PC-3 (cell line): ENCODE measurements at regions not wholly inside any gene's neighbourhood (a gene's known extent, or its start where the extent isn't known, plus 50 kb on each side); places are given as distances from the start of the nearest gene placed in this dataset.
"Not testable (repeated sequence)": the region's sequence is repeated elsewhere in the genome, so short reads cannot be mapped to it uniquely, and the experiment has no call there.

Experiments used
- ATAC-seq: fragments of 200-7000 bp; cut with Tn5 transposase; 2 replicates; pipeline ENCODE4 v1.9.1; 2020; ENCODE audit warnings: mild to moderate bottlenecking, moderate library complexity
- BruUV-seq: library from RNA; stranded (reverse); fragments of 400-500 nt; replicated peaks from 2 replicates; lab custom pipeline; 2021; lab: Mats Ljungman, UMichigan
- CTCF ChIA-PET: fragments of 300-600 bp; sonication (Branson Sonifier 250); formaldehyde crosslinking; loops from one replicate; lab custom pipeline; 2022; ENCODE audit warnings: antibody characterized with exemption; lab: Charles Lee
- POLR2A ChIA-PET: fragments of 300-600 bp; sonication (Branson Sonifier 250); formaldehyde crosslinking; loops from one replicate; lab custom pipeline; 2022; ENCODE audit warnings: antibody characterized with exemption; ENCODE audit not compliant: unreplicated experiment; lab: Charles Lee
- DNase-seq: peaks from one replicate; pipeline ENCODE4 v3.0.0-alpha.2; 2015
- H2AFZ ChIP-seq: fragments of 300-600 bp; sonication (generic); 2 replicates; pipeline ENCODE4 v1.6.0; 2016; ENCODE audit warnings: antibody characterized with exemption, low read length
- H3F3A ChIP-seq: fragments of 300-600 bp; sonication (generic); one replicate; pipeline ENCODE4 v1.6.0; 2017; ENCODE audit warnings: antibody characterized with exemption, low read length, control low read depth, mild to moderate bottlenecking; ENCODE audit not compliant: unreplicated experiment
- H3K27ac ChIP-seq: fragments of 300-600 bp; sonication (generic); 2 replicates; pipeline ENCODE4 v1.5.1; 2016; ENCODE audit warnings: mild to moderate bottlenecking, low read length
- H3K27me3 ChIP-seq: fragments of 300-600 bp; sonication (generic); 2 replicates; pipeline ENCODE4 v1.6.1; 2016; ENCODE audit warnings: low read length, mixed read lengths
- H3K36me3 ChIP-seq: fragments of 300-600 bp; sonication (generic); 2 replicates; pipeline ENCODE4 v1.6.1; 2016; ENCODE audit warnings: low read depth, mixed run types, low read length, mixed read lengths
- H3K4me1 ChIP-seq: fragments of 300-600 bp; sonication (generic); 2 replicates; pipeline ENCODE4 v1.5.1; 2016; ENCODE audit warnings: low read length; ENCODE audit not compliant: insufficient read depth
- H3K4me2 ChIP-seq: fragments of 300-600 bp; sonication (generic); 2 replicates; pipeline ENCODE4 v1.6.0; 2016; ENCODE audit warnings: low read length
- H3K4me3 ChIP-seq: fragments of 300-600 bp; sonication (generic); 2 replicates; pipeline ENCODE4 v1.5.1; 2016; ENCODE audit warnings: mild to moderate bottlenecking, low read length, mixed read lengths
- H3K79me2 ChIP-seq: fragments of 300-600 bp; sonication (generic); 2 replicates; pipeline ENCODE4 v1.6.1; 2017; ENCODE audit warnings: low read length, mixed read lengths
- H3K9ac ChIP-seq: fragments of 300-600 bp; sonication (generic); 2 replicates; pipeline ENCODE4 v1.6.0; 2016; ENCODE audit warnings: mild to moderate bottlenecking, low read length
- H3K9me2 ChIP-seq: fragments of 300-600 bp; sonication (generic); replicated peaks from 2 replicates; pipeline ENCODE4 v1.6.1; 2016; ENCODE audit warnings: mixed run types, low read length, mixed read lengths
- H3K9me3 ChIP-seq: fragments of 300-600 bp; sonication (generic); 2 replicates; pipeline ENCODE4 v1.6.1; 2016; ENCODE audit warnings: low read length, mixed read lengths
- H4K20me1 ChIP-seq: fragments of 300-600 bp; sonication (generic); 2 replicates; pipeline ENCODE4 v1.6.1; 2016; ENCODE audit warnings: low read length, mixed read lengths
- EZH2 ChIP-seq: fragments of 300-600 bp; sonication (generic); IDR thresholded peaks from one replicate; pipeline ENCODE4 v1.6.1; 2017; ENCODE audit warnings: antibody characterized with exemption, mild to moderate bottlenecking, low read length; ENCODE audit not compliant: unreplicated experiment
- EZH2phosphoT487 ChIP-seq: fragments of 300-600 bp; sonication (generic); IDR thresholded peaks from 2 replicates; pipeline ENCODE4 v1.6.1; 2018; ENCODE audit warnings: mild to moderate bottlenecking, antibody characterized with exemption, low read length, borderline replicate concordance
- intact Hi-C: fragments of 100-400 bp; cut with micrococcal nuclease; formaldehyde crosslinking; loops from 2 replicates; pipeline ENCODE4 v1.9.0; 2023
- TF ChIP-seq, protein P1 (sequence below): fragments of 300-600 bp; sonication (generic); conservative IDR thresholded peaks from 2 replicates; pipeline ENCODE4 v1.5.1; 2017; ENCODE audit warnings: antibody characterized with exemption, low read depth, mild to moderate bottlenecking, low read length

GRCh38 chr13:62473190-62473943 lies 1057.7 kb upstream of the PCDH20 start:
- BruUV-seq, result no TSS peak
- ATAC-seq (no peak), DNase-seq (no peak)
- intact Hi-C loops, result no loop called here
- Histone ChIP-seq H3K9me2 (no peaks in the 10 kb centered on the region), H3K4me2 (no peak overlapping the region), H3K4me3 (no peak overlapping the region), H2AFZ (no peak overlapping the region), H3K27me3 (no peaks in the 10 kb centered on the region), H4K20me1 (no peaks in the 10 kb centered on the region), H3K79me2 (no peaks in the 10 kb centered on the region), H3K27ac (no peak overlapping the region), H3F3A (no peaks in the 10 kb centered on the region), H3K9me3 (no peaks in the 10 kb centered on the region), H3K4me1 (no peaks in the 10 kb centered on the region), H3K36me3 (no peaks in the 10 kb centered on the region), H3K9ac (no peak overlapping the region)
- CTCF ChIA-PET, result no interaction called here
- POLR2A ChIA-PET, result no interaction called here
- TF ChIP-seq, protein P1, sequence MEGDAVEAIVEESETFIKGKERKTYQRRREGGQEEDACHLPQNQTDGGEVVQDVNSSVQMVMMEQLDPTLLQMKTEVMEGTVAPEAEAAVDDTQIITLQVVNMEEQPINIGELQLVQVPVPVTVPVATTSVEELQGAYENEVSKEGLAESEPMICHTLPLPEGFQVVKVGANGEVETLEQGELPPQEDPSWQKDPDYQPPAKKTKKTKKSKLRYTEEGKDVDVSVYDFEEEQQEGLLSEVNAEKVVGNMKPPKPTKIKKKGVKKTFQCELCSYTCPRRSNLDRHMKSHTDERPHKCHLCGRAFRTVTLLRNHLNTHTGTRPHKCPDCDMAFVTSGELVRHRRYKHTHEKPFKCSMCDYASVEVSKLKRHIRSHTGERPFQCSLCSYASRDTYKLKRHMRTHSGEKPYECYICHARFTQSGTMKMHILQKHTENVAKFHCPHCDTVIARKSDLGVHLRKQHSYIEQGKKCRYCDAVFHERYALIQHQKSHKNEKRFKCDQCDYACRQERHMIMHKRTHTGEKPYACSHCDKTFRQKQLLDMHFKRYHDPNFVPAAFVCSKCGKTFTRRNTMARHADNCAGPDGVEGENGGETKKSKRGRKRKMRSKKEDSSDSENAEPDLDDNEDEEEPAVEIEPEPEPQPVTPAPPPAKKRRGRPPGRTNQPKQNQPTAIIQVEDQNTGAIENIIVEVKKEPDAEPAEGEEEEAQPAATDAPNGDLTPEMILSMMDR, result no peak
- TF ChIP-seq EZH2phosphoT487 (no peak), EZH2 (no peak)

DNA sequence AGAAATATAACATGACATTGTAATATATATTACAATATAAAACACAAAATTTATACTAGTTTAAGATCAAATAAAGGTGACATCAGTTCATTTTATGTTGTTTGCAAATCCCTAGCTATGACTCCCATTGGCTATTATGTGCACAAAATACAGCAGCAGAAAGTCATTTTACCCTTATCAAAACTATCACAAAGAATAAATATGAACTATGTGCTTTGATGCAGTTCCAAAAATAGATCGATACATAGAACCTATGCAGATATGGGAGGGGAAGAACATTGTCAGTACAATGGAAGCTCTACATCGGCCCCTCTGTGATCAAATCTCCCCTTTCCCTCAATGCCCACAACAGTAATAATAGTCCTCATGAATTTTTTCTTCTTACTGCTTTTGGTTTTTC lies 1038.1 kb upstream of the PCDH20 start:
- Histone ChIP-seq H3K36me3 (no peaks in the 10 kb centered on the region), H3K27me3 (no peaks in the 10 kb centered on the region), H3F3A (no peaks in the 10 kb centered on the region), H3K9me3 (no peaks in the 10 kb centered on the region), H3K79me2 (no peaks in the 10 kb centered on the region), H3K9me2 (no peaks in the 10 kb centered on the region), H4K20me1 (no peaks in the 10 kb centered on the region), H3K4me1 (no peaks in the 10 kb centered on the region), H2AFZ (no peak overlapping the region), H3K4me2 (no peak overlapping the region), H3K27ac (no peak overlapping the region), H3K4me3 (no peak overlapping the region), H3K9ac (no peak overlapping the region)
- intact Hi-C loops, result no loop called here
- DNase-seq, result no peak
- POLR2A ChIA-PET, result no interaction called here
- no TSS peak for BruUV-seq
- ATAC-seq, result no peak
- CTCF ChIA-PET, result no interaction called here
- no peak for TF ChIP-seq EZH2
- no peak for TF ChIP-seq EZH2phosphoT487
- TF ChIP-seq, protein P1, result no peak

DNA sequence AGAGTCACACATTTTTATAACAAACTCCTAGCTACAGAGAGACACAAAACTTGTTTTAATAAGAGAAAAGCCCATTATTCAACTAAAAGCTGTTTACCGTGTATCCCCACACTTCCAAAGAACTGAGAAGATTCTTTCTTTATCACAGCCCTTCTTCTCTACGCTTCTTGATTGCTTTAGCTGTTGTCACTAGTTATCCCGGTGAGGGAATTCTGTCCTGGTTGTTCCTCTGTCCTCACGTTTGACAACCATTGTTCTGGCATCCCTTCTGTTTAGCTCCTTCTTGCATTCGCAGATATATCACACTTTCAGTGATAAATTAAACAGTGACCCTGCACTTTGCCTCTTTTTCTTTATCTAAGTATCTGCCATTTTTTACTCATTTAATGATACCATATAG lies 1035.1 kb upstream of the PCDH20 start:
- H3K9ac ChIP-seq, result no peak overlapping the region
- H3K79me2 ChIP-seq, result no peaks in the 10 kb centered on the region
- ATAC-seq (no peak), DNase-seq (no peak)
- no peaks in the 10 kb centered on the region for H3K9me3 ChIP-seq
- no TSS peak for BruUV-seq
- ChIA-PET POLR2A (no interaction called here), CTCF (no interaction called here)
- intact Hi-C loops, result no loop called here
- no peaks in the 10 kb centered on the region for H4K20me1 ChIP-seq
- H3K27ac ChIP-seq, result no peak overlapping the region
- no peak overlapping the region for H2AFZ ChIP-seq
- H3K9me2 ChIP-seq, result no peaks in the 10 kb centered on the region
- TF ChIP-seq EZH2phosphoT487 (no peak), EZH2 (no peak)
- TF ChIP-seq, protein P1, result no peak
- H3K27me3 ChIP-seq, result no peaks in the 10 kb centered on the region
- no peaks in the 10 kb centered on the region for H3K4me1 ChIP-seq
- H3K36me3 ChIP-seq, result no peaks in the 10 kb centered on the region
- no peak overlapping the region for H3K4me3 ChIP-seq
- H3K4me2 ChIP-seq, result no peak overlapping the region
- no peaks in the 10 kb centered on the region for H3F3A ChIP-seq

DNA sequence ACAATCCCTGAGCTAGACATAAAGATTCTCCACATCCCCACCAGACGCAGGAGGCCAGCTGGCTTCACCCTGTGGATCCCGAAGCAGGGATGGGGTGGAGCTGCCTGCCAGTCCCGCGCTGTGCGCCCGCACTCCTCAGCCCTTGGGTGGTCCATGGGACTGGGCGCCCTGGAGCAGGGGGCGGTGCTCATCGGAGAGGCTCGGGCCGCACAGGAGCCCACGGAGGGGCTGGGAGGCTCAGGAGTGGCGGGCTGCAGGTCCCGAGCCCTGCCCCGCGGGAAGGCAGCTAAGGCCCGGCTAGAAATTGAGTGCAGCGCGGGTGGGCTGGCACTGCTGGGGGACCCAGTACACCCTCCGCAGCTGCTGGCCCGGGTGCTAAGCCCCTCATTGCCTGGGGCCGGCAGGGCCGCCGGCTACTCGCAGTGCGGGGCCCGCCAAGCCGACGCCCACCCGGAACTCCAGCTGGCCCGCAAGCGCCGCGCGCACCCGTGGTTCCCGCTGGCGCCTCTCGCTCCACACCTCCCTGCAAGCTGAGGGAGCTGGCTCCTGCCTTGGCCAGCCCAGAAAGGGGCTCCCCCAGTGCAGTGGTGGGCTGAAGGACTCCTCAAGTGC lies 1032.2 kb upstream of the PCDH20 start:
- H3K4me2 ChIP-seq, ATAC-seq, intact Hi-C loops, H3K27ac ChIP-seq, H3K27me3 ChIP-seq, H3K9me2 ChIP-seq, H3K4me3 ChIP-seq, H3K9me3 ChIP-seq, CTCF ChIA-PET, H4K20me1 ChIP-seq, BruUV-seq, DNase-seq, H3K4me1 ChIP-seq, H3K36me3 ChIP-seq, POLR2A ChIA-PET, H3F3A ChIP-seq, H2AFZ ChIP-seq, H3K9ac ChIP-seq, H3K79me2 ChIP-seq: not testable (repeated sequence)
